IMR-90 (cell line): ENCODE measurements at regions not wholly inside any gene's neighbourhood (a gene's known extent, or its start where the extent isn't known, plus 50 kb on each side); places are given as distances from the start of the nearest gene placed in this dataset.

Experiments used
- ATAC-seq: fragments of 200-7000 bp; cut with Tn5 transposase; 2 replicates; pipeline ENCODE4 v1.9.1; 2020; ENCODE audit warnings: low read depth, mild to moderate bottlenecking, moderate library complexity
- BruUV-seq: library from RNA; stranded (reverse); fragments of 400-500 nt; replicated peaks from 2 replicates; lab custom pipeline; 2021; lab: Mats Ljungman, UMichigan
- CTCF ChIA-PET: fragments of 300-600 bp; formaldehyde crosslinking; extraction: SDS; loops from one replicate; lab custom pipeline; 2021; ENCODE audit warnings: antibody characterized with exemption; lab: Yijun Ruan, JAX
- POLR2A ChIA-PET: fragments of 300-600 bp; sonication (Branson Sonifier 250); formaldehyde crosslinking; loops from one replicate; lab custom pipeline; 2022; ENCODE audit warnings: antibody characterized with exemption; ENCODE audit not compliant: unreplicated experiment; lab: Charles Lee
- DNase-seq: peaks from one replicate; pipeline ENCODE4 v3.0.0; 2013
- H2AFZ ChIP-seq: replicated peaks from 2 replicates; pipeline ENCODE3; 2013; ENCODE audit warnings: low read length, mild to moderate bottlenecking; ENCODE audit not compliant: poor library complexity
- H2AK5ac ChIP-seq: 2 replicates; pipeline ENCODE4 v1.6.1; 2013; ENCODE audit warnings: low read depth, low read length, inconsistent platforms
- H2AK9ac ChIP-seq: replicated peaks from 2 replicates; pipeline ENCODE3; 2013; ENCODE audit warnings: mild to moderate bottlenecking, low read depth, low read length, moderate library complexity; ENCODE audit not compliant: poor library complexity
- H2BK120ac ChIP-seq: 2 replicates; pipeline ENCODE4 v1.6.1; 2013; ENCODE audit warnings: low read depth, low read length, inconsistent platforms
- H2BK15ac ChIP-seq: 3 replicates; pipeline ENCODE4 v1.6.1; 2013; ENCODE audit warnings: low read depth, low read length, inconsistent platforms
- H2BK20ac ChIP-seq: 2 replicates; pipeline ENCODE4 v1.6.1; 2013; ENCODE audit warnings: low read depth, mild to moderate bottlenecking, inconsistent platforms, low read length, moderate library complexity
- H2BK5ac ChIP-seq: 2 replicates; pipeline ENCODE4 v1.6.1; 2013; ENCODE audit warnings: mild to moderate bottlenecking, low read depth, low read length, inconsistent platforms; ENCODE audit not compliant: poor library complexity, severe bottlenecking
- H3K14ac ChIP-seq: replicated peaks from 2 replicates; pipeline ENCODE4 v1.6.1; 2013; ENCODE audit warnings: low read depth, low read length, inconsistent platforms
- H3K18ac ChIP-seq: 2 replicates; pipeline ENCODE4 v1.6.1; 2013; ENCODE audit warnings: low read depth, low read length, control low read depth
- H3K23ac ChIP-seq: 2 replicates; pipeline ENCODE4 v1.6.1; 2013; ENCODE audit warnings: low read depth, low read length, inconsistent platforms
- H3K27ac ChIP-seq: 2 replicates; pipeline ENCODE4 v1.5.1; 2013; ENCODE audit warnings: mild to moderate bottlenecking, control low read depth, low read length; ENCODE audit not compliant: insufficient read depth
- H3K27me3 ChIP-seq: 2 replicates; pipeline ENCODE4 v1.6.1; 2013; ENCODE audit warnings: low read length; ENCODE audit not compliant: control insufficient read depth, insufficient read depth
- H3K36me3 ChIP-seq: 2 replicates; pipeline ENCODE4 v1.6.1; 2013; ENCODE audit warnings: low read length, mixed read lengths; ENCODE audit not compliant: control insufficient read depth, insufficient read depth
- H3K4ac ChIP-seq: 2 replicates; pipeline ENCODE4 v1.6.1; 2013; ENCODE audit warnings: low read depth, low read length, inconsistent platforms
- H3K4me1 ChIP-seq: 2 replicates; pipeline ENCODE4 v1.6.1; 2013; ENCODE audit warnings: low read length, mixed read lengths; ENCODE audit not compliant: control insufficient read depth, insufficient read depth
- H3K4me2 ChIP-seq: 2 replicates; pipeline ENCODE4 v1.6.1; 2013; ENCODE audit warnings: low read depth, mild to moderate bottlenecking, control low read depth, low read length, moderate library complexity
- H3K4me3 ChIP-seq: 2 replicates; pipeline ENCODE4 v1.5.1; 2013; ENCODE audit warnings: low read depth, mild to moderate bottlenecking, control low read depth, low read length, moderate library complexity; ENCODE audit not compliant: insufficient read depth
- H3K56ac ChIP-seq: 2 replicates; pipeline ENCODE4 v1.6.1; 2013; ENCODE audit warnings: low read length, inconsistent platforms; ENCODE audit not compliant: insufficient read depth; ENCODE audit errors: extremely low read depth
- H3K79me1 ChIP-seq, 2 experiments: 2 replicates each; pipeline ENCODE4 v1.6.1; 2013; ENCODE audit warnings: low read length in 2 of 2, inconsistent platforms in 1 of 2, low read depth in 1 of 2
- H3K9ac ChIP-seq: 2 replicates; pipeline ENCODE4 v1.6.1; 2013; ENCODE audit warnings: low read depth, low read length, control low read depth
- H3K9me1 ChIP-seq: 2 replicates; pipeline ENCODE4 v1.6.1; 2013; ENCODE audit warnings: low read length, inconsistent platforms; ENCODE audit not compliant: insufficient read depth
- H3K9me3 ChIP-seq: 2 replicates; pipeline ENCODE4 v1.6.1; 2013; ENCODE audit warnings: low read length; ENCODE audit not compliant: control insufficient read depth, insufficient read depth
- H4K20me1 ChIP-seq: 2 replicates; pipeline ENCODE4 v1.6.1; 2013; ENCODE audit warnings: low read length, inconsistent platforms; ENCODE audit not compliant: insufficient read depth
- H4K5ac ChIP-seq: 2 replicates; pipeline ENCODE4 v1.6.1; 2013; ENCODE audit warnings: mild to moderate bottlenecking, low read depth, low read length, control low read depth
- H4K8ac ChIP-seq, 2 experiments: 2 replicates each; pipeline ENCODE4 v1.6.1; 2013; ENCODE audit warnings: low read depth in 2 of 2, low read length in 2 of 2, control low read depth in 1 of 2, inconsistent platforms in 1 of 2
- H4K91ac ChIP-seq: 2 replicates; pipeline ENCODE4 v1.6.1; 2013; ENCODE audit warnings: low read depth, low read length, inconsistent platforms; ENCODE audit not compliant: insufficient read depth
- NFE2L2 ChIP-seq: fragments of 150-350 bp; IDR thresholded peaks from 2 replicates; pipeline ENCODE4 v1.6.1; 2016; ENCODE audit warnings: low read depth, mild to moderate bottlenecking, low read length
- WGBS, 2 experiments: methylation state at CpG; one replicate each; pipeline versions ENCODE4 v1.1.5 to v1.1.7; 2013; ENCODE audit warnings: missing lambda C conversion rate in 2 of 2; ENCODE audit not compliant: insufficient read length in 1 of 2; ENCODE audit errors: extremely low coverage in 2 of 2; 5-methylcytosine and 5-hydroxymethylcytosine counted together
- dilution Hi-C: fragments of 300-500 bp; cut with HindIII; formaldehyde crosslinking; loops from one replicate; pipeline ENCODE4 v1.14.3; 2018; ENCODE audit warnings: low sequenced_read_pairs; ENCODE audit not compliant: unreplicated experiment
- in situ Hi-C: fragments of 300-500 bp; cut with MboI; formaldehyde crosslinking; loops from 3 replicates; pipeline ENCODE4 v1.14.3; 2019; ENCODE audit warnings: low sequenced_read_pairs, inconsistent platforms, mixed read lengths
- intact Hi-C: fragments of 100-400 bp; cut with micrococcal nuclease; formaldehyde crosslinking; loops from 2 replicates; pipeline ENCODE4 v1.10.0; 2022

DNA sequence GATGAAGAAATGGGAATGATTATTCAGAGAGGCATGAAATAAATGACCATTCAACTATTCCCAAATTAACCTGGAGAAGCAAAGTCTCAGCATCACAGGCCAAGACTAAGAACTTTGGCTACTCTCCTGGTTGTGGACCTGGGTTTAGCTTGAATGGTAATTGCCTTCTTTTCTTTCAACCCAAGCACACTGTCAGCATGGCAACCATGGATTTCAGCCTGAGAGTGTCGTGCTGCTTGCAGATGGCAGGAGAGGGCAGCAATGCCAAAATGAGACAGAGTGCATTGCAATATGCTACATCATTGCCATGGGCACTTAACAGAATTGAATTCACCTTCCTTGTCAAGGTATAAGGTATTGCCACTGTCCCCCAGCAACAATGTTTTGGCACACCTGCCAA is 767.2 kb downstream of the REEP3 start:
- no peak overlapping the region for H3K27ac ChIP-seq
- DNase-seq: no peak
- H3K36me3 ChIP-seq: no peaks in the 10 kb centered on the region
- intact Hi-C loops: no loop called here
- H4K20me1 ChIP-seq: no peaks in the 10 kb centered on the region
- H2AK5ac ChIP-seq: no peak overlapping the region
- POLR2A ChIA-PET: no interaction called here
- no peak overlapping the region for H3K4me2 ChIP-seq
- CTCF ChIA-PET: no interaction called here
- no TSS peak for BruUV-seq
- H3K4me1 ChIP-seq: no peaks in the 10 kb centered on the region
- H2BK20ac ChIP-seq: no peak overlapping the region
- no peak overlapping the region for H3K14ac ChIP-seq
- H2BK120ac ChIP-seq: no peak overlapping the region
- no peak overlapping the region for H3K4me3 ChIP-seq
- H4K5ac ChIP-seq: no peak overlapping the region
- H3K18ac ChIP-seq: no peak overlapping the region
- no peaks in the 10 kb centered on the region for H3K9me1 ChIP-seq
- no peak overlapping the region for H4K8ac ChIP-seq
- no peak overlapping the region for H2BK5ac ChIP-seq
- WGBS, 2 experiments: no CpG with 5 or more reads among the region's 1 CpG
- H3K79me1 ChIP-seq: no peaks in the 10 kb centered on the region
- in situ Hi-C loops: no loop called here
- no peak overlapping the region for H3K56ac ChIP-seq
- H4K91ac ChIP-seq: no peak overlapping the region
- no peak overlapping the region for H3K9ac ChIP-seq
- H2BK15ac ChIP-seq: no peak overlapping the region
- no peak for TF ChIP-seq NFE2L2
- H3K23ac ChIP-seq: no peak overlapping the region
- no peak for ATAC-seq
- no peak overlapping the region for H3K4ac ChIP-seq
- H2AK9ac ChIP-seq: no peak overlapping the region
- no peak overlapping the region for H2AFZ ChIP-seq
- dilution Hi-C loops: no loop called here
- H3K9me3 ChIP-seq: no peaks in the 10 kb centered on the region
- no peaks in the 10 kb centered on the region for H3K27me3 ChIP-seq
